IMR-90 (cell line): ENCODE measurements at regions not wholly inside any gene's neighbourhood (a gene's known extent, or its start where the extent isn't known, plus 50 kb on each side); places are given as distances from the start of the nearest gene placed in this dataset.

Source experiments
- ATAC-seq: fragments of 200-7000 bp; cut with Tn5 transposase; 2 replicates; pipeline ENCODE4 v1.9.1; 2020; ENCODE audit warnings: low read depth, mild to moderate bottlenecking, moderate library complexity
- BruUV-seq: library from RNA; stranded (reverse); fragments of 400-500 nt; replicated peaks from 2 replicates; lab custom pipeline; 2021; lab: Mats Ljungman, UMichigan
- CTCF ChIA-PET: fragments of 300-600 bp; formaldehyde crosslinking; extraction: SDS; loops from one replicate; lab custom pipeline; 2021; ENCODE audit warnings: antibody characterized with exemption; lab: Yijun Ruan, JAX
- POLR2A ChIA-PET: fragments of 300-600 bp; sonication (Branson Sonifier 250); formaldehyde crosslinking; loops from one replicate; lab custom pipeline; 2022; ENCODE audit warnings: antibody characterized with exemption; ENCODE audit not compliant: unreplicated experiment; lab: Charles Lee
- DNase-seq: peaks from one replicate; pipeline ENCODE4 v3.0.0; 2013
- H2AFZ ChIP-seq: replicated peaks from 2 replicates; pipeline ENCODE3; 2013; ENCODE audit warnings: low read length, mild to moderate bottlenecking; ENCODE audit not compliant: poor library complexity
- H2AK5ac ChIP-seq: 2 replicates; pipeline ENCODE4 v1.6.1; 2013; ENCODE audit warnings: low read depth, low read length, inconsistent platforms
- H2AK9ac ChIP-seq: replicated peaks from 2 replicates; pipeline ENCODE3; 2013; ENCODE audit warnings: mild to moderate bottlenecking, low read depth, low read length, moderate library complexity; ENCODE audit not compliant: poor library complexity
- H2BK120ac ChIP-seq: 2 replicates; pipeline ENCODE4 v1.6.1; 2013; ENCODE audit warnings: low read depth, low read length, inconsistent platforms
- H2BK15ac ChIP-seq: 3 replicates; pipeline ENCODE4 v1.6.1; 2013; ENCODE audit warnings: low read depth, low read length, inconsistent platforms
- H2BK20ac ChIP-seq: 2 replicates; pipeline ENCODE4 v1.6.1; 2013; ENCODE audit warnings: low read depth, mild to moderate bottlenecking, inconsistent platforms, low read length, moderate library complexity
- H2BK5ac ChIP-seq: 2 replicates; pipeline ENCODE4 v1.6.1; 2013; ENCODE audit warnings: mild to moderate bottlenecking, low read depth, low read length, inconsistent platforms; ENCODE audit not compliant: poor library complexity, severe bottlenecking
- H3K14ac ChIP-seq: replicated peaks from 2 replicates; pipeline ENCODE4 v1.6.1; 2013; ENCODE audit warnings: low read depth, low read length, inconsistent platforms
- H3K18ac ChIP-seq: 2 replicates; pipeline ENCODE4 v1.6.1; 2013; ENCODE audit warnings: low read depth, low read length, control low read depth
- H3K23ac ChIP-seq: 2 replicates; pipeline ENCODE4 v1.6.1; 2013; ENCODE audit warnings: low read depth, low read length, inconsistent platforms
- H3K27ac ChIP-seq: 2 replicates; pipeline ENCODE4 v1.5.1; 2013; ENCODE audit warnings: mild to moderate bottlenecking, control low read depth, low read length; ENCODE audit not compliant: insufficient read depth
- H3K27me3 ChIP-seq: 2 replicates; pipeline ENCODE4 v1.6.1; 2013; ENCODE audit warnings: low read length; ENCODE audit not compliant: control insufficient read depth, insufficient read depth
- H3K36me3 ChIP-seq: 2 replicates; pipeline ENCODE4 v1.6.1; 2013; ENCODE audit warnings: low read length, mixed read lengths; ENCODE audit not compliant: control insufficient read depth, insufficient read depth
- H3K4ac ChIP-seq: 2 replicates; pipeline ENCODE4 v1.6.1; 2013; ENCODE audit warnings: low read depth, low read length, inconsistent platforms
- H3K4me1 ChIP-seq: 2 replicates; pipeline ENCODE4 v1.6.1; 2013; ENCODE audit warnings: low read length, mixed read lengths; ENCODE audit not compliant: control insufficient read depth, insufficient read depth
- H3K4me2 ChIP-seq: 2 replicates; pipeline ENCODE4 v1.6.1; 2013; ENCODE audit warnings: low read depth, mild to moderate bottlenecking, control low read depth, low read length, moderate library complexity
- H3K4me3 ChIP-seq: 2 replicates; pipeline ENCODE4 v1.5.1; 2013; ENCODE audit warnings: low read depth, mild to moderate bottlenecking, control low read depth, low read length, moderate library complexity; ENCODE audit not compliant: insufficient read depth
- H3K56ac ChIP-seq: 2 replicates; pipeline ENCODE4 v1.6.1; 2013; ENCODE audit warnings: low read length, inconsistent platforms; ENCODE audit not compliant: insufficient read depth; ENCODE audit errors: extremely low read depth
- H3K79me1 ChIP-seq, 2 experiments: 2 replicates each; pipeline ENCODE4 v1.6.1; 2013; ENCODE audit warnings: low read length in 2 of 2, inconsistent platforms in 1 of 2, low read depth in 1 of 2
- H3K9ac ChIP-seq: 2 replicates; pipeline ENCODE4 v1.6.1; 2013; ENCODE audit warnings: low read depth, low read length, control low read depth
- H3K9me1 ChIP-seq: 2 replicates; pipeline ENCODE4 v1.6.1; 2013; ENCODE audit warnings: low read length, inconsistent platforms; ENCODE audit not compliant: insufficient read depth
- H3K9me3 ChIP-seq: 2 replicates; pipeline ENCODE4 v1.6.1; 2013; ENCODE audit warnings: low read length; ENCODE audit not compliant: control insufficient read depth, insufficient read depth
- H4K20me1 ChIP-seq: 2 replicates; pipeline ENCODE4 v1.6.1; 2013; ENCODE audit warnings: low read length, inconsistent platforms; ENCODE audit not compliant: insufficient read depth
- H4K5ac ChIP-seq: 2 replicates; pipeline ENCODE4 v1.6.1; 2013; ENCODE audit warnings: mild to moderate bottlenecking, low read depth, low read length, control low read depth
- H4K8ac ChIP-seq, 2 experiments: 2 replicates each; pipeline ENCODE4 v1.6.1; 2013; ENCODE audit warnings: low read depth in 2 of 2, low read length in 2 of 2, control low read depth in 1 of 2, inconsistent platforms in 1 of 2
- H4K91ac ChIP-seq: 2 replicates; pipeline ENCODE4 v1.6.1; 2013; ENCODE audit warnings: low read depth, low read length, inconsistent platforms; ENCODE audit not compliant: insufficient read depth
- BHLHE40 ChIP-seq: fragments of 150-350 bp; IDR thresholded peaks from 2 replicates; pipeline ENCODE4 v1.6.1; 2016; ENCODE audit warnings: mild to moderate bottlenecking, low read depth, low read length
- CEBPB ChIP-seq: IDR thresholded peaks from 2 replicates; pipeline ENCODE4 v1.6.1; 2012; ENCODE audit warnings: low read depth, low read length, improper control_type of control experiment
- CHD1 ChIP-seq: IDR thresholded peaks from 2 replicates; pipeline ENCODE4 v1.6.1; 2012; ENCODE audit warnings: low read depth, low read length, improper control_type of control experiment
- CTCF ChIP-seq: conservative IDR thresholded peaks from 2 replicates; pipeline ENCODE4 v1.5.1; 2012; ENCODE audit warnings: mild to moderate bottlenecking, low read depth, low read length, improper control_type of control experiment
- ELK1 ChIP-seq: fragments of 150-350 bp; IDR thresholded peaks from 2 replicates; pipeline ENCODE4 v1.6.1; 2016; ENCODE audit warnings: low read depth, mild to moderate bottlenecking, low read length, moderate library complexity, borderline replicate concordance
- FOS ChIP-seq: fragments of 150-350 bp; IDR thresholded peaks from 2 replicates; pipeline ENCODE4 v1.6.1; 2016; ENCODE audit warnings: low read depth, low read length
- MAFK ChIP-seq: IDR thresholded peaks from 2 replicates; pipeline ENCODE4 v1.6.1; 2012; ENCODE audit warnings: low read depth, low read length, improper control_type of control experiment
- MAZ ChIP-seq: IDR thresholded peaks from 2 replicates; pipeline ENCODE4 v1.6.1; 2012; ENCODE audit warnings: low read depth, mild to moderate bottlenecking, low read length, improper control_type of control experiment, moderate library complexity, borderline replicate concordance
- MXI1 ChIP-seq: IDR thresholded peaks from 2 replicates; pipeline ENCODE4 v1.6.1; 2012; ENCODE audit warnings: low read depth, mild to moderate bottlenecking, low read length, moderate library complexity, borderline replicate concordance
- NFE2L2 ChIP-seq: fragments of 150-350 bp; IDR thresholded peaks from 2 replicates; pipeline ENCODE4 v1.6.1; 2016; ENCODE audit warnings: low read depth, mild to moderate bottlenecking, low read length
- POLR2A ChIP-seq: IDR thresholded peaks from 2 replicates; pipeline ENCODE4 v1.6.1; 2012; ENCODE audit warnings: mild to moderate bottlenecking, low read depth, low read length
- RAD21 ChIP-seq: IDR thresholded peaks from 2 replicates; pipeline ENCODE4 v1.6.1; 2012; ENCODE audit warnings: low read length, improper control_type of control experiment
- RCOR1 ChIP-seq: IDR thresholded peaks from 2 replicates; pipeline ENCODE4 v1.6.1; 2012; ENCODE audit warnings: mild to moderate bottlenecking, low read length, improper control_type of control experiment; ENCODE audit not compliant: insufficient replicate concordance
- RFX5 ChIP-seq: IDR thresholded peaks from 2 replicates; pipeline ENCODE4 v1.8.0; 2012; ENCODE audit warnings: low read depth, mild to moderate bottlenecking, low read length, moderate library complexity
- SMC3 ChIP-seq: fragments of 150-350 bp; IDR thresholded peaks from 2 replicates; pipeline ENCODE4 v1.6.1; 2016; ENCODE audit warnings: low read depth, mild to moderate bottlenecking, antibody characterized with exemption, low read length, moderate library complexity
- USF2 ChIP-seq: fragments of 150-350 bp; IDR thresholded peaks from 2 replicates; pipeline ENCODE4 v1.6.1; 2017; ENCODE audit warnings: mild to moderate bottlenecking, antibody characterized with exemption, low read length, low read depth
- WGBS, 2 experiments: methylation state at CpG; one replicate each; pipeline versions ENCODE4 v1.1.5 to v1.1.7; 2013; ENCODE audit warnings: missing lambda C conversion rate in 2 of 2; ENCODE audit not compliant: insufficient read length in 1 of 2; ENCODE audit errors: extremely low coverage in 2 of 2; 5-methylcytosine and 5-hydroxymethylcytosine counted together
- dilution Hi-C: fragments of 300-500 bp; cut with HindIII; formaldehyde crosslinking; loops from one replicate; pipeline ENCODE4 v1.14.3; 2018; ENCODE audit warnings: low sequenced_read_pairs; ENCODE audit not compliant: unreplicated experiment
- in situ Hi-C: fragments of 300-500 bp; cut with MboI; formaldehyde crosslinking; loops from 3 replicates; pipeline ENCODE4 v1.14.3; 2019; ENCODE audit warnings: low sequenced_read_pairs, inconsistent platforms, mixed read lengths
- intact Hi-C: fragments of 100-400 bp; cut with micrococcal nuclease; formaldehyde crosslinking; loops from 2 replicates; pipeline ENCODE4 v1.10.0; 2022

GRCh38 chr6:86476311-86476710 is 461.0 kb upstream of the HTR1E start:
- Histone ChIP-seq H3K9me3 (peaks cover 33% of the 10 kb centered on the region), H3K56ac (no peak overlapping the region), H2AFZ (no peak overlapping the region), H3K9ac (no peak overlapping the region), H3K4ac (no peak overlapping the region), H4K8ac (no peak overlapping the region), H3K4me2 (no peak overlapping the region), H2AK9ac (no peak overlapping the region), H3K27ac (no peak overlapping the region), H2BK20ac (no peak overlapping the region), H2BK5ac (no peak overlapping the region), H3K36me3 (no peaks in the 10 kb centered on the region), H3K4me1 (no peaks in the 10 kb centered on the region), H3K18ac (no peak overlapping the region), H3K23ac (no peak overlapping the region), H2BK15ac (no peak overlapping the region), H4K91ac (no peak overlapping the region), H4K20me1 (no peaks in the 10 kb centered on the region), H4K5ac (no peak overlapping the region), H3K79me1 (no peaks in the 10 kb centered on the region), H3K9me1 (no peaks in the 10 kb centered on the region), H3K27me3 (no peaks in the 10 kb centered on the region), H2AK5ac (no peak overlapping the region), H3K4me3 (no peak overlapping the region), H3K14ac (no peak overlapping the region), H2BK120ac (no peak overlapping the region)
- TF ChIP-seq MXI1 (no peak), RCOR1 (no peak), NFE2L2 (no peak), FOS (no peak), RFX5 (no peak), RAD21 (no peak), MAZ (no peak), CEBPB (no peak), POLR2A (no peak), BHLHE40 (no peak), SMC3 (no peak), CHD1 (no peak), ELK1 (no peak), MAFK (no peak), USF2 (no peak), CTCF (no peak)
- intact Hi-C loops: no loop called here
- POLR2A ChIA-PET: no interaction called here
- in situ Hi-C loops: no loop called here
- ATAC-seq: no peak
- no TSS peak for BruUV-seq
- WGBS, 2 experiments: 60% methylated on average over 2 of the region's 4 CpGs; no CpG with 5 or more reads in 1 of the 2 experiments
- dilution Hi-C loops: no loop called here
- CTCF ChIA-PET: no interaction called here
- DNase-seq: no peak
